Calu3 (cell line): ENCODE measurements at regions not wholly inside any gene's neighbourhood (a gene's known extent, or its start where the extent isn't known, plus 50 kb on each side); places are given as distances from the start of the nearest gene placed in this dataset.

ENCODE experiments used
- BruUV-seq: library from RNA; stranded (reverse); fragments of 400-500 nt; replicated peaks from 2 replicates; lab custom pipeline; 2021; lab: Mats Ljungman, UMichigan
- CTCF ChIA-PET: fragments of 300-600 bp; sonication (Branson Sonifier 250); formaldehyde crosslinking; loops from one replicate; lab custom pipeline; 2022; ENCODE audit warnings: antibody characterized with exemption; lab: Charles Lee
- DNase-seq: peaks from one replicate; pipeline ENCODE4 v3.0.0; 2022
- H3K27ac Mint-ChIP-seq: one replicate; pipeline ENCODE4 v1.8.0; 2022; ENCODE audit warnings: mixed read lengths; ENCODE audit not compliant: unreplicated experiment
- H3K27me3 Mint-ChIP-seq: one replicate; pipeline ENCODE4 v1.8.0; 2022; ENCODE audit warnings: mixed read lengths; ENCODE audit not compliant: unreplicated experiment
- H3K36me3 Mint-ChIP-seq: one replicate; pipeline ENCODE4 v1.8.0; 2022; ENCODE audit warnings: mild to moderate bottlenecking, moderate library complexity, mixed read lengths; ENCODE audit not compliant: insufficient read depth, unreplicated experiment
- H3K4me1 Mint-ChIP-seq: one replicate; pipeline ENCODE4 v1.8.0; 2022; ENCODE audit warnings: mild to moderate bottlenecking, low read depth, mixed read lengths; ENCODE audit not compliant: unreplicated experiment
- H3K4me3 Mint-ChIP-seq: one replicate; pipeline ENCODE4 v1.8.0; 2022; ENCODE audit warnings: mild to moderate bottlenecking, low read depth, moderate library complexity, mixed read lengths; ENCODE audit not compliant: unreplicated experiment
- H3K9me3 Mint-ChIP-seq: one replicate; pipeline ENCODE4 v1.8.0; 2022; ENCODE audit warnings: low read depth, mixed read lengths; ENCODE audit not compliant: unreplicated experiment
- intact Hi-C: fragments of 100-400 bp; cut with micrococcal nuclease; formaldehyde crosslinking; loops from one replicate; pipeline ENCODE4 v1.10.0; 2022; ENCODE audit not compliant: unreplicated experiment
- TF ChIP-seq, protein P1 (sequence below): fragments of 200-600 bp; IDR thresholded peaks from one replicate; pipeline ENCODE4 v1.8.0; 2022; ENCODE audit warnings: antibody characterized with exemption; ENCODE audit not compliant: unreplicated experiment

DNA sequence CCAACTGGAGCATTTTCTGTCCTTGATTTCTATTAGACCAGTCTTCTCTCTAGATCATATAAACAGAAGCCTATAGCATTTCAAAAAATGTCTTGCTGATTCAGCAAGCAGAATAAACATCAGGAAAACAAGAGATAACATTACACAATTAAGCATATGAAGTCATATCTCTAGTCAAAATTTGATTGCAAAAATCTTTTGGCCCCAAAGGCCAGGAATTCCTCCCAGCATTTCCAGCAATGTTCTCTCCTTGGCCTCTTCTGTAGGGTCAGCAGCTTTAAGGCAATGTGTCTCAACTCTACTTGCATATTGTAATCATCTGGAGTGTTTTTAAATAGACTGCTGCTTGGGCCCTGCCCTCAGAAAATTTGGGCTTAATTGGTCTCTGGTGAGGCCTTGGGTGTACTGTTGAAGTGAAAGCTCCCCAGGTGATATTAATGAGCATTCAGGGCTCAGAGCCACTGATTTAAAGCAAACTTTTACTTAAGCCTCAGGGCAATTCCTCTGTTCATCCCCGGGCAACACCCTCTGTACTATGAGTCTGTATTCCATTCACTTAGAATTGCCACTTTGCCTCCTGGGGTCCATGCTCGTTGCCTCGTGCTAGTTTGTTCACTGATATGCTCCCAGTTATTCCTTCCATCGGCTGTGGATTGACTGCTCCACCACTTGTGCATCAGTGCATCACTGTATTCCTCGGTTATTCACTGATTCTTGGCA lies 1072.6 kb downstream of the ROBO2 start:
- CTCF ChIA-PET: no interaction called here

DNA sequence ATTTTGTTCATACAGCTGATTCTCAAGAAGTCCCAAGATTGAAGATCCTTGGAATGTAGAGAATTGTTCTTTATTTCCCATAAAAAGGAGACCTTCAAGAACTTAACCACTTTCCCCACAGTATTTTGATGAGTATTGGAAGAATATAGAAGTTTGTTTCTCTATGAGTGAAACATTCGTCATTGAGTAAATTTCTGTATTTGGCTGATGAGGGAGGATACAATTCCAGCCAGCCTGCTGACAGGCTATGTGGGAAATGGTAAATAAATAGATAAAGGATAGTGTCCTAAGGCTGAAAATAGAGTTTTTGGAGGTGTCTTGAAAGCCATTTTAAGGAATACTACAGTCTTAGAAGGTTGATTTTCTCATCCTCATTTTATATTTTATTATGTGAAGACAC lies 1076.1 kb downstream of the ROBO2 start:
- CTCF ChIA-PET: no interaction called here
- no peaks in the 10 kb centered on the region for H3K36me3 Mint-ChIP-seq
- no peaks in the 10 kb centered on the region for H3K27me3 Mint-ChIP-seq
- intact Hi-C loops: no loop called here
- H3K4me3 Mint-ChIP-seq: no peak overlapping the region
- TF ChIP-seq, protein P1, sequence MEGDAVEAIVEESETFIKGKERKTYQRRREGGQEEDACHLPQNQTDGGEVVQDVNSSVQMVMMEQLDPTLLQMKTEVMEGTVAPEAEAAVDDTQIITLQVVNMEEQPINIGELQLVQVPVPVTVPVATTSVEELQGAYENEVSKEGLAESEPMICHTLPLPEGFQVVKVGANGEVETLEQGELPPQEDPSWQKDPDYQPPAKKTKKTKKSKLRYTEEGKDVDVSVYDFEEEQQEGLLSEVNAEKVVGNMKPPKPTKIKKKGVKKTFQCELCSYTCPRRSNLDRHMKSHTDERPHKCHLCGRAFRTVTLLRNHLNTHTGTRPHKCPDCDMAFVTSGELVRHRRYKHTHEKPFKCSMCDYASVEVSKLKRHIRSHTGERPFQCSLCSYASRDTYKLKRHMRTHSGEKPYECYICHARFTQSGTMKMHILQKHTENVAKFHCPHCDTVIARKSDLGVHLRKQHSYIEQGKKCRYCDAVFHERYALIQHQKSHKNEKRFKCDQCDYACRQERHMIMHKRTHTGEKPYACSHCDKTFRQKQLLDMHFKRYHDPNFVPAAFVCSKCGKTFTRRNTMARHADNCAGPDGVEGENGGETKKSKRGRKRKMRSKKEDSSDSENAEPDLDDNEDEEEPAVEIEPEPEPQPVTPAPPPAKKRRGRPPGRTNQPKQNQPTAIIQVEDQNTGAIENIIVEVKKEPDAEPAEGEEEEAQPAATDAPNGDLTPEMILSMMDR: no peak
- BruUV-seq: no TSS peak
- H3K27ac Mint-ChIP-seq: no peak overlapping the region
- no peak for DNase-seq
- no peaks in the 10 kb centered on the region for H3K4me1 Mint-ChIP-seq
- no peaks in the 10 kb centered on the region for H3K9me3 Mint-ChIP-seq

More for the DNA sequence above, 1072.6 kb downstream of the ROBO2 start:
- BruUV-seq: no TSS peak
- no peaks in the 10 kb centered on the region for H3K9me3 Mint-ChIP-seq
- intact Hi-C loops: no loop called here
- no peak overlapping the region for H3K4me3 Mint-ChIP-seq
- H3K36me3 Mint-ChIP-seq: no peaks in the 10 kb centered on the region
- no peak for DNase-seq
- TF ChIP-seq, protein P1: no peak
- no peaks in the 10 kb centered on the region for H3K4me1 Mint-ChIP-seq
- H3K27ac Mint-ChIP-seq: no peak overlapping the region
- H3K27me3 Mint-ChIP-seq: no peaks in the 10 kb centered on the region

DNA sequence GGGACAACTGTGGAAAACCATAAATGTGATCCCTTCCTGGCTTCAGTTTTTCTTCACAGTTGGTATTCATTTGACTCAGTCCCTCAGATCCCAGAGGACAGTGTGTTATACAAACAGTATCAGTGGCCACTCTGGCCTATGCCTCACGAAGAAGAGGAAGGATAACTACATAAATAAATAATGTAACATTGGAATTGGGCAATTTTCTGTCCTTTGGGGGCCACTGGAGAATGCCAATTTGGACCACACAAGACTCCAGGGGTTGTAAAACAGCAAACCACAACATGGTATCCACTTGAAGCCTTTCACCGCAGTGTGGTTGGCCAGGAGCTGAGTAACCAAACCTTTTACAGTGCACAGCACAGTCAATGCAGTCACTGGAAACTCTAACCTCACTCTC lies 1077.0 kb downstream of the ROBO2 start:
- Mint-ChIP-seq H3K4me3 (no peak overlapping the region), H3K36me3 (no peaks in the 10 kb centered on the region), H3K4me1 (no peaks in the 10 kb centered on the region), H3K27ac (no peak overlapping the region), H3K27me3 (no peaks in the 10 kb centered on the region), H3K9me3 (no peaks in the 10 kb centered on the region)
- CTCF ChIA-PET: no interaction called here
- TF ChIP-seq, protein P1: no peak
- intact Hi-C loops: no loop called here
- DNase-seq: no peak
- BruUV-seq: no TSS peak

DNA sequence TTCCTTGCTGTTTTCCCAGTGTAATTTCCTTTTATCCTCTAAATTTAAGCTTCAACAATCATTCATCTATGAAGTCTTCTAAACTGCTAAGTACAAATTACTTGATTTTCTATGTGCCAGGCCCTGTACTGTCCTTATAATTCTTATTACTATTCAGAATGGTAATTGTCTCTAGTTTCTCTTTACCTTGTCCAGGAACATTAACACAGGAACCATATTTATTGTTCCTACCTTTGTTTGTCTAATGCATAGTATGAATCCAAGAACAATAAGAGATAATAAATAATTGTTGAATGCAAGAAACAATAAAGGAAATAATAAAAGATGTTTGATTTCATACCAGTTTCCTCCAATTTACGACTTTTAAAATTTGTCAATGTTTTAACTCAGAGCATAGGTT lies 1083.2 kb downstream of the ROBO2 start:
- BruUV-seq: no TSS peak
- TF ChIP-seq, protein P1: no peak
- Mint-ChIP-seq H3K4me1 (no peaks in the 10 kb centered on the region), H3K9me3 (peaks cover 10% of the 10 kb centered on the region), H3K27me3 (no peaks in the 10 kb centered on the region), H3K27ac (no peak overlapping the region), H3K4me3 (no peak overlapping the region), H3K36me3 (no peaks in the 10 kb centered on the region)
- intact Hi-C loops: no loop called here
- CTCF ChIA-PET: no interaction called here
- no peak for DNase-seq
